Heart left ventricle (tissue), 13 donors: ENCODE measurements at regions not wholly inside any gene's neighbourhood (a gene's known extent, or its start where the extent isn't known, plus 50 kb on each side); places are given as distances from the start of the nearest gene placed in this dataset.

ENCODE experiments used
- CTCF ChIP-seq, 12 donors: fragments of 200-600 bp; sonication (generic) in 4 of 12; IDR thresholded peaks; one replicate each; pipeline versions ENCODE4 v1.5.0 to v1.8.0; 2018 to 2022; ENCODE audit warnings: antibody characterized with exemption in 12 of 12, mild to moderate bottlenecking in 5 of 12
- POLR2A ChIP-seq, 2 donors: fragments of 450-650 bp; IDR thresholded peaks; one replicate each; pipeline ENCODE4 v1.6.1; 2017; ENCODE audit warnings: antibody characterized with exemption in 2 of 2, mild to moderate bottlenecking in 2 of 2, moderate library complexity in 2 of 2
- donor health status: ischemic (EF 13 %, LVEDD 7.1; RV severe dilation, severe dysfunction).
- donor health status: DM: no; HTN: yes; CAD: no.
- donor health status: DM: no; HTN: no; CAD: no.
- donor health status: ischemic (EF 25% LVEDD 6.9; RV normal size, moderate dysfunction).
- donor health status: ischemic (EF 25% LVEDD 5.7; RV mildly dilated, moderate dysfunction).
- donor health status: ischemic (EF 35%, LVEDD 5.7; RV mildly dilated, moderate dysfunction).
- donor health status: nonischemic (EF 11% LVEDD 7.7; RV severe dilation, severe dysfunction).
- donor health status: DM: yes; HTN: yes; CAD: no.
- donor health status: PGD.
- donor health status: ischemic (EF 29% LVEDD 5.4; RV normal size, mild dysfunction).
- donor health status: nonischemic (EF 23%, LVEDD 6.1; RV moderate dilation, normal function).

- TF ChIP-seq CTCF (IDR thresholded peaks at IDR 0.05) (no peak), POLR2A (IDR thresholded peaks at IDR 0.05) (no peak)
Observed at GRCh38 chr3:75235631-75236030, 428.5 kb upstream of the FRG2C start.
